ENCODE measurements at regions not wholly inside any gene's neighbourhood (a gene's known extent, or its start where the extent isn't known, plus 50 kb on each side); places are given as distances from the start of the nearest gene placed in this dataset.

- H3K4me1 Mint-ChIP-seq: peaks cover 3% of the 10 kb centered on the region; the same call in 1 of the 2 replicates
- no peak for ATAC-seq
- DNase-seq (ENCODE audit: low spot score): no peak
- no peaks in the 10 kb centered on the region for H3K36me3 Mint-ChIP-seq
- H3K9me3 Mint-ChIP-seq: peaks cover 4% of the 10 kb centered on the region
- H3K27ac Mint-ChIP-seq: no peak overlapping the region
- H3K4me3 Mint-ChIP-seq: no peak overlapping the region
- H3K27me3 Mint-ChIP-seq (ENCODE audit: low read depth): peaks cover 2% of the 10 kb centered on the region; the same call in 1 of the 2 replicates
- POLR2A ChIA-PET: no interaction called here
- CTCF ChIA-PET: no interaction called here
- TF ChIP-seq ATF3 (CRISPR knock-in tag; conservative IDR thresholded peaks at IDR 0.05) (no peak), ZNF416 (CRISPR knock-in tag; IDR thresholded peaks at IDR 0.05) (no peak), TP53 (CRISPR knock-in tag; IDR thresholded peaks at IDR 0.05) (no peak), ZNF512 (CRISPR knock-in tag; IDR thresholded peaks at IDR 0.05; ENCODE audit: borderline replicate concordance) (no peak), JAZF1 (CRISPR knock-in tag; IDR thresholded peaks at IDR 0.05) (no peak), ZNF121 (CRISPR knock-in tag; IDR thresholded peaks at IDR 0.05) (no peak), CREM (CRISPR knock-in tag; IDR thresholded peaks at IDR 0.05) (no peak), NR2C2 (CRISPR knock-in tag; IDR thresholded peaks at IDR 0.05) (no peak), ZNF671 (CRISPR knock-in tag; IDR thresholded peaks at IDR 0.05) (no peak), ZNF138 (CRISPR knock-in tag; conservative IDR thresholded peaks at IDR 0.05) (no peak), GTF2I (CRISPR knock-in tag; conservative IDR thresholded peaks at IDR 0.05) (no peak), NFYB (CRISPR knock-in tag; conservative IDR thresholded peaks at IDR 0.05; ENCODE audit: low read depth) (no peak)
Observed at GRCh38 chr11:135046556-135046955, 634.5 kb upstream of the B3GAT1 start.

- peaks cover 2% of the 10 kb centered on the region; the same call in 1 of the 2 replicates for H3K27me3 Mint-ChIP-seq (ENCODE audit: low read depth)
- DNase-seq (ENCODE audit: low spot score): no peak
- POLR2A ChIA-PET: no interaction called here
- peaks cover under 1% of the 10 kb centered on the region; the same call in 1 of the 2 replicates for H3K36me3 Mint-ChIP-seq
- no peak overlapping the region for H3K27ac Mint-ChIP-seq
- H3K4me3 Mint-ChIP-seq: no peak overlapping the region
- ATAC-seq: no peak
- TF ChIP-seq KAT7 (CRISPR knock-in tag; IDR thresholded peaks at IDR 0.05; ENCODE audit: borderline replicate concordance): no peak
- CTCF ChIA-PET: no interaction called here
- H3K4me1 Mint-ChIP-seq: peaks cover 3% of the 10 kb centered on the region; the same call in 1 of the 2 replicates
- peaks cover 1% of the 10 kb centered on the region for H3K9me3 Mint-ChIP-seq
Observed at GRCh38 chr11:135043434-135043833, 631.4 kb upstream of the B3GAT1 start.

GRCh38 chr11:135037828-135038227, 625.8 kb upstream of the B3GAT1 start:
- ChIA-PET POLR2A (no interaction called here), CTCF (no interaction called here)
- DNase-seq (ENCODE audit: low spot score) (no peak), ATAC-seq (no peak)
- H3K4me3 Mint-ChIP-seq: no peak overlapping the region
- H3K36me3 Mint-ChIP-seq: peaks cover 12% of the 10 kb centered on the region; the same call in 1 of the 2 replicates
- peaks cover 19% of the 10 kb centered on the region for H3K9me3 Mint-ChIP-seq
- H3K27me3 Mint-ChIP-seq (ENCODE audit: low read depth): peaks cover 1% of the 10 kb centered on the region; the same call in 1 of the 2 replicates
- H3K4me1 Mint-ChIP-seq: peaks cover 18% of the 10 kb centered on the region
- H3K27ac Mint-ChIP-seq: no peak overlapping the region
- TF ChIP-seq GRHL2 (CRISPR knock-in tag; IDR thresholded peaks at IDR 0.05; ENCODE audit: insufficient replicate concordance, severe bottlenecking): no peak
- TF ChIP-seq ESRRA (CRISPR knock-in tag; IDR thresholded peaks at IDR 0.05; ENCODE audit: borderline replicate concordance): no peak
- TF ChIP-seq ZMAT4 (CRISPR knock-in tag; IDR thresholded peaks at IDR 0.05): no peak
- TF ChIP-seq ZNF263 (CRISPR knock-in tag; IDR thresholded peaks at IDR 0.05; ENCODE audit: low read depth): no peak
- no peak for TF ChIP-seq AR (CRISPR knock-in tag; IDR thresholded peaks at IDR 0.05)
- no peak for TF ChIP-seq ATF2 (CRISPR knock-in tag; IDR thresholded peaks at IDR 0.05; ENCODE audit: borderline replicate concordance, low read depth)
- no peak for TF ChIP-seq ZNF416 (CRISPR knock-in tag; IDR thresholded peaks at IDR 0.05)
- TF ChIP-seq E2F1 (CRISPR knock-in tag; IDR thresholded peaks at IDR 0.05): no peak
- no peak for TF ChIP-seq IRF1 (CRISPR knock-in tag; IDR thresholded peaks at IDR 0.05)
- no peak for TF ChIP-seq ZNF396 (CRISPR knock-in tag; IDR thresholded peaks at IDR 0.05; ENCODE audit: borderline replicate concordance)
- no peak for TF ChIP-seq CDX4 (CRISPR knock-in tag; IDR thresholded peaks at IDR 0.05; ENCODE audit: borderline replicate concordance)
- no peak for TF ChIP-seq ZNF671 (CRISPR knock-in tag; IDR thresholded peaks at IDR 0.05)
- TF ChIP-seq HMGA2 (CRISPR knock-in tag; IDR thresholded peaks at IDR 0.05): no peak
- no peak for TF ChIP-seq ZNF121 (CRISPR knock-in tag; IDR thresholded peaks at IDR 0.05)

All from WTC11 (cell line).